Nephron progenitor cell (in vitro differentiated cells): ENCODE measurements at regions not wholly inside any gene's neighbourhood (a gene's known extent, or its start where the extent isn't known, plus 50 kb on each side); places are given as distances from the start of the nearest gene placed in this dataset.

Experiments
- DNase-seq: peaks from one replicate; pipeline ENCODE4 v3.0.0; 2021
- H3K27ac Mint-ChIP-seq: 2 replicates; pipeline ENCODE4 v1.8.0; 2021; ENCODE audit warnings: mild to moderate bottlenecking, moderate library complexity, mixed read lengths
- H3K27me3 Mint-ChIP-seq: 2 replicates; pipeline ENCODE4 v1.8.0; 2021; ENCODE audit warnings: mild to moderate bottlenecking, low read depth, mixed read lengths; ENCODE audit not compliant: poor library complexity
- H3K36me3 Mint-ChIP-seq: 2 replicates; pipeline ENCODE4 v1.8.0; 2021; ENCODE audit warnings: low read depth, mixed read lengths
- H3K4me1 Mint-ChIP-seq: 2 replicates; pipeline ENCODE4 v1.8.0; 2021; ENCODE audit warnings: mixed read lengths
- H3K4me3 Mint-ChIP-seq: 2 replicates; pipeline ENCODE4 v1.8.0; 2021; ENCODE audit warnings: mild to moderate bottlenecking, moderate library complexity, mixed read lengths
- H3K9me3 Mint-ChIP-seq: 2 replicates; pipeline ENCODE4 v1.8.0; 2021; ENCODE audit warnings: mild to moderate bottlenecking, moderate library complexity, mixed read lengths
- TF ChIP-seq, protein P1 (sequence below): fragments of 200-600 bp; sonication (generic); IDR thresholded peaks from 2 replicates; pipeline ENCODE4 v1.5.0; 2021; ENCODE audit warnings: antibody characterized with exemption

- no peak overlapping the region for H3K27ac Mint-ChIP-seq
Observed at GRCh38 chr14:35992816-35993683, 166.9 kb downstream of the BRMS1L start.

DNA sequence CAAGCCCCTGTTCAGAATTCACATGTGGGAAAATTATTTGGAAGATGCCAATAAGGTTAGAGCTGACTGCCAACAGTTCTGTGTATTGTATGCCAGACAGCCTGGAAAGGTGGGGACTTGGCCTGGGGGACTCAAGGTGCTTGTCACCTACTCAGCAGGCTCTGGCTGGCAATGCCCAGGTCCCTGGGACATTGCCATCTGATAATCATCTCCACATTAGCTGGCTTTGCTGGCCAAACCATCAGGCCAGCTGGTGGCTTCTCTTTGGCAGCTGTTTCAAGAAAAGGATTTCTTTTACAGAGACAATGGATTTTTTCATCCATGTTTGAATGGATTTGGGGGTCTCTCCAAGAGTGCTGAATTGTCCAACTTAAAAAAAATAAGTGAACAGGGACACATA lies 165.2 kb downstream of the BRMS1L start:
- no peak for DNase-seq

More at GRCh38 chr14:35992816-35993683, 166.9 kb downstream of the BRMS1L start:
- Mint-ChIP-seq H3K36me3 (no peaks in the 10 kb centered on the region), H3K4me1 (no peaks in the 10 kb centered on the region), H3K27me3 (peaks cover 21% of the 10 kb centered on the region), H3K9me3 (no peaks in the 10 kb centered on the region), H3K4me3 (no peak overlapping the region)
- TF ChIP-seq, protein P1, sequence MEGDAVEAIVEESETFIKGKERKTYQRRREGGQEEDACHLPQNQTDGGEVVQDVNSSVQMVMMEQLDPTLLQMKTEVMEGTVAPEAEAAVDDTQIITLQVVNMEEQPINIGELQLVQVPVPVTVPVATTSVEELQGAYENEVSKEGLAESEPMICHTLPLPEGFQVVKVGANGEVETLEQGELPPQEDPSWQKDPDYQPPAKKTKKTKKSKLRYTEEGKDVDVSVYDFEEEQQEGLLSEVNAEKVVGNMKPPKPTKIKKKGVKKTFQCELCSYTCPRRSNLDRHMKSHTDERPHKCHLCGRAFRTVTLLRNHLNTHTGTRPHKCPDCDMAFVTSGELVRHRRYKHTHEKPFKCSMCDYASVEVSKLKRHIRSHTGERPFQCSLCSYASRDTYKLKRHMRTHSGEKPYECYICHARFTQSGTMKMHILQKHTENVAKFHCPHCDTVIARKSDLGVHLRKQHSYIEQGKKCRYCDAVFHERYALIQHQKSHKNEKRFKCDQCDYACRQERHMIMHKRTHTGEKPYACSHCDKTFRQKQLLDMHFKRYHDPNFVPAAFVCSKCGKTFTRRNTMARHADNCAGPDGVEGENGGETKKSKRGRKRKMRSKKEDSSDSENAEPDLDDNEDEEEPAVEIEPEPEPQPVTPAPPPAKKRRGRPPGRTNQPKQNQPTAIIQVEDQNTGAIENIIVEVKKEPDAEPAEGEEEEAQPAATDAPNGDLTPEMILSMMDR, result no peak
- no peak for DNase-seq

DNA sequence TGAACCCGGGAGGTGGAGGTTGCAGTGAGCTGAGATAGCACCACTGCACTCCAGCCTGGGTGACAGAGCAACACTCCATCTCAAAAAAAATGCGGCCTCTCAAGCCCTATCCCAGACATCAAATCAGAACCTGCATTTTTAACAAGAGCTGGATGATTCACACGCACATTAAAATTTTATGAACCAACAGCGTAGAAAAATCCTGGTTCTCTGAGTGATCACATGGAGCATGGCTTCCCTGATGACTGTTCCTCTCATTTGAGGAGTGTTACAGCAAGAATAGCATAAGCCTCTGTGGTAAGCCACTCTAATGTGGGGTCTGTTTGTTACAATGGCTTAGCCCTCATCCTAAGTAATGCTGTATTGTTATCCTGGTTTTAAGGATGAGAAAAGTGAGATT lies 163.6 kb downstream of the BRMS1L start:
- TF ChIP-seq, protein P1, result no peak
- Mint-ChIP-seq H3K27me3 (peaks cover 12% of the 10 kb centered on the region), H3K4me3 (no peak overlapping the region), H3K27ac (no peak overlapping the region), H3K36me3 (no peaks in the 10 kb centered on the region), H3K9me3 (no peaks in the 10 kb centered on the region), H3K4me1 (no peaks in the 10 kb centered on the region)
- no peak for DNase-seq

More for the DNA sequence above, 165.2 kb downstream of the BRMS1L start:
- Mint-ChIP-seq H3K27ac (no peak overlapping the region), H3K27me3 (peaks cover 15% of the 10 kb centered on the region), H3K4me3 (no peak overlapping the region), H3K9me3 (no peaks in the 10 kb centered on the region), H3K36me3 (no peaks in the 10 kb centered on the region), H3K4me1 (no peaks in the 10 kb centered on the region)
- TF ChIP-seq, protein P1, result no peak

GRCh38 chr14:35988972-35989690 lies 163.0 kb downstream of the BRMS1L start:
- H3K4me1 Mint-ChIP-seq, result no peaks in the 10 kb centered on the region
- H3K9me3 Mint-ChIP-seq, result no peaks in the 10 kb centered on the region
- no peak overlapping the region for H3K27ac Mint-ChIP-seq
- peaks cover 13% of the 10 kb centered on the region for H3K27me3 Mint-ChIP-seq
- H3K36me3 Mint-ChIP-seq, result no peaks in the 10 kb centered on the region
- no peak overlapping the region for H3K4me3 Mint-ChIP-seq
- TF ChIP-seq, protein P1, result no peak
- no peak for DNase-seq

DNA sequence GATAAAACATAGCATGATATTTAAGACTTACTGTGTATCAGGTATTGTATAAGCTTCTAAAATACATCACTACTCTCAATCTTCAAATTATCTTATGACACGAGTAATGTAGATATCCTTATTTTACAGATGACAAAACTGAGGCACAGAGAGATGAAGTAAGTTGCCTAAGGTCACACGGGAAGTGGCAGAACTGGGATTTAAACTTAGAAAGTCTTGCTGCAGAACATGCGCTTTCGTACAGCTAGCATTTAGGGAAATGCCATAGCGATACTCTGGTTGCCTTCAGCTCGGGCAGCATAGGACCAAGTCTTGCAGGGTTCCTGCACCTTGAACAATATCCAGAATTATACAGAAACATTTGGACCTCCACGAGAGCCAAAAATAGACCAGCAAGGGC lies 162.4 kb downstream of the BRMS1L start:
- TF ChIP-seq, protein P1, result no peak
- Mint-ChIP-seq H3K4me1 (no peaks in the 10 kb centered on the region), H3K4me3 (no peak overlapping the region), H3K27ac (no peak overlapping the region), H3K36me3 (no peaks in the 10 kb centered on the region), H3K27me3 (peaks cover 14% of the 10 kb centered on the region), H3K9me3 (no peaks in the 10 kb centered on the region)
- no peak for DNase-seq
